PC-9 (cell line): ENCODE measurements at regions not wholly inside any gene's neighbourhood (a gene's known extent, or its start where the extent isn't known, plus 50 kb on each side); places are given as distances from the start of the nearest gene placed in this dataset.

Experiments used
- CTCF ChIP-seq: fragments of 200-600 bp; sonication (generic); conservative IDR thresholded peaks from 2 replicates; pipeline ENCODE4 v1.6.1; 2017; ENCODE audit warnings: mixed run types, antibody characterized with exemption, mild to moderate bottlenecking, moderate library complexity
- EZH2 ChIP-seq: fragments of 200-600 bp; sonication (generic); IDR thresholded peaks from 2 replicates; pipeline ENCODE4 v1.8.0; 2017; ENCODE audit warnings: antibody characterized with exemption, low read depth

GRCh38 chr3:158916111-158916510 is 114.3 kb downstream of the MFSD1 start:
- TF ChIP-seq CTCF (no peak), EZH2 (no peak)
